Progenitor cell of endocrine pancreas (in vitro differentiated cells): ENCODE measurements at regions not wholly inside any gene's neighbourhood (a gene's known extent, or its start where the extent isn't known, plus 50 kb on each side); places are given as distances from the start of the nearest gene placed in this dataset.

ENCODE experiments used
- DNase-seq: peaks from one replicate; pipeline ENCODE4 v3.0.0; 2021; ENCODE audit warnings: low spot score; ENCODE audit not compliant: unreplicated experiment
- H3K27ac Mint-ChIP-seq: 2 replicates; pipeline ENCODE4 v1.8.0; 2021; ENCODE audit warnings: mild to moderate bottlenecking, moderate library complexity, mixed read lengths
- H3K27me3 Mint-ChIP-seq: 2 replicates; pipeline ENCODE4 v1.8.0; 2021; ENCODE audit warnings: mixed read lengths
- H3K36me3 Mint-ChIP-seq: 2 replicates; pipeline ENCODE4 v1.8.0; 2022; ENCODE audit warnings: mixed read lengths; ENCODE audit not compliant: insufficient read depth
- H3K4me1 Mint-ChIP-seq: 2 replicates; pipeline ENCODE4 v1.8.0; 2021; ENCODE audit warnings: low read depth, mixed read lengths
- H3K4me3 Mint-ChIP-seq: 2 replicates; pipeline ENCODE4 v1.8.0; 2021; ENCODE audit warnings: low read depth, mild to moderate bottlenecking, moderate library complexity, mixed read lengths
- H3K9me3 Mint-ChIP-seq: 2 replicates; pipeline ENCODE4 v1.8.0; 2021; ENCODE audit warnings: low read depth, mixed read lengths
- TF ChIP-seq, protein P1 (sequence below): fragments of 200-600 bp; sonication (generic); IDR thresholded peaks from one replicate; pipeline ENCODE4 v1.5.0; 2021; ENCODE audit warnings: antibody characterized with exemption, mild to moderate bottlenecking; ENCODE audit not compliant: unreplicated experiment

DNA sequence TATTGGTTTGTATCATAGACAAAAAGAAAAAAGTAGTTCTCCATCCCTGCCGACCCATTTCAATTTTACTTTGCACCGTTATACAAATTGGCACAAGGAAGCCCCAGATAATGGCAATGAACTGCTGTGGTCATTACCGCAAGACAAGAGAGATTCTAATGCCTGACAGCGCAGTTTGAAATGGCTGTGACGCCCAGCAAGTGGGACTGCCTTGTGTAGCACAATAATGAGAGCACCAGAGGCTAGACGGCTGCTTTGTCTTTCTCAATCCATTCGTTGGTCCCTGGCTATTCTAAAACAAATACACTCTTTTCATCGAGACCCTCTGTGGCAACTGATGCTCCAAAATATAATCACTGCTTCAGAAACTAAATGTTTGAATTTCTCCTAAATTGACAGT lies 192.4 kb upstream of the NEIL3 start:
- no peak for DNase-seq
- Mint-ChIP-seq H3K36me3 (no peaks in the 10 kb centered on the region), H3K9me3 (peaks cover 17% of the 10 kb centered on the region), H3K27me3 (no peaks in the 10 kb centered on the region), H3K4me3 (no peak overlapping the region), H3K27ac (no peak overlapping the region), H3K4me1 (no peaks in the 10 kb centered on the region)
- TF ChIP-seq, protein P1, sequence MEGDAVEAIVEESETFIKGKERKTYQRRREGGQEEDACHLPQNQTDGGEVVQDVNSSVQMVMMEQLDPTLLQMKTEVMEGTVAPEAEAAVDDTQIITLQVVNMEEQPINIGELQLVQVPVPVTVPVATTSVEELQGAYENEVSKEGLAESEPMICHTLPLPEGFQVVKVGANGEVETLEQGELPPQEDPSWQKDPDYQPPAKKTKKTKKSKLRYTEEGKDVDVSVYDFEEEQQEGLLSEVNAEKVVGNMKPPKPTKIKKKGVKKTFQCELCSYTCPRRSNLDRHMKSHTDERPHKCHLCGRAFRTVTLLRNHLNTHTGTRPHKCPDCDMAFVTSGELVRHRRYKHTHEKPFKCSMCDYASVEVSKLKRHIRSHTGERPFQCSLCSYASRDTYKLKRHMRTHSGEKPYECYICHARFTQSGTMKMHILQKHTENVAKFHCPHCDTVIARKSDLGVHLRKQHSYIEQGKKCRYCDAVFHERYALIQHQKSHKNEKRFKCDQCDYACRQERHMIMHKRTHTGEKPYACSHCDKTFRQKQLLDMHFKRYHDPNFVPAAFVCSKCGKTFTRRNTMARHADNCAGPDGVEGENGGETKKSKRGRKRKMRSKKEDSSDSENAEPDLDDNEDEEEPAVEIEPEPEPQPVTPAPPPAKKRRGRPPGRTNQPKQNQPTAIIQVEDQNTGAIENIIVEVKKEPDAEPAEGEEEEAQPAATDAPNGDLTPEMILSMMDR = no peak

DNA sequence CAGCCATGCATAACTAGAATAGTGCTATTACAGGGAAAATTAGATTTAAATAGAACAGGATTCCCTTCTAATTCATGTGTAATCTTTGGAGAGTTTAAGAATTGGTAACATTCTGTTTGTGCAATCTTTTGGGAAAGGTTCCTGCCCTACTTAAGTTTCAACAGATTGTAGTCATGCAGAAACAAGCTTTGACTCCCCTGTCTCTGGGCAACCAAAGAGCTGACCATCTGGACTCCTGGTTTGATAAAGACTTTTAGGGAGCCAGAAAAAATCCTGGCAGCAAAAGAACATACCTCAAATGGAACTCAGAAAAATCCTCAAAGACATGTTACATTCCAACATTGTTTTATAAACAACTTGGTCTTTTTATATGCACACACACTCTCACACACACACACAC lies 191.1 kb upstream of the NEIL3 start:
- Mint-ChIP-seq H3K36me3 (no peaks in the 10 kb centered on the region), H3K27me3 (no peaks in the 10 kb centered on the region), H3K4me3 (no peak overlapping the region), H3K27ac (no peak overlapping the region), H3K9me3 (peaks cover 12% of the 10 kb centered on the region), H3K4me1 (no peaks in the 10 kb centered on the region)
- TF ChIP-seq, protein P1 = no peak
- no peak for DNase-seq

DNA sequence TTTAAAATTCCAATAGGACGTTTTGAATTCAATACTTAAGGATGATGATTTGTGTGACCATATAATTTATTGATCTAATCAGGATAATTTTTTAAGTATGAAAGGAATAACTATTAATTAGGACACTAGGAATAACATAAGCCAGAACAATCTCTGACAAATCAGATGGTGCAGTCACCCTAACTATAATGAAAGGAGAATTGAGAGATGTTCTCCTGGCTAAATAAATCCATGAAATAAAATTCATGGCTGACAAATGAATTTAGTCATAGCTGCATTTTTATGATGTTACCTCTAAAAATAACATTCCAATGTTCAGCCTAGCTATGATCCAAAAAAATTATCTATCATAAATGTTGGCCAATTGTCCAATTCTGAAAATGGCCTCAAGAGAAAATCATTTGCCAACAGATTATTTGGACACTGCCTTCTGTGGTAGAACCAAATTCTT lies 190.6 kb upstream of the NEIL3 start:
- Mint-ChIP-seq H3K4me3 (no peak overlapping the region), H3K27ac (no peak overlapping the region), H3K36me3 (no peaks in the 10 kb centered on the region), H3K4me1 (no peaks in the 10 kb centered on the region), H3K9me3 (peaks cover 12% of the 10 kb centered on the region), H3K27me3 (no peaks in the 10 kb centered on the region)
- TF ChIP-seq, protein P1 = no peak
- no peak for DNase-seq

DNA sequence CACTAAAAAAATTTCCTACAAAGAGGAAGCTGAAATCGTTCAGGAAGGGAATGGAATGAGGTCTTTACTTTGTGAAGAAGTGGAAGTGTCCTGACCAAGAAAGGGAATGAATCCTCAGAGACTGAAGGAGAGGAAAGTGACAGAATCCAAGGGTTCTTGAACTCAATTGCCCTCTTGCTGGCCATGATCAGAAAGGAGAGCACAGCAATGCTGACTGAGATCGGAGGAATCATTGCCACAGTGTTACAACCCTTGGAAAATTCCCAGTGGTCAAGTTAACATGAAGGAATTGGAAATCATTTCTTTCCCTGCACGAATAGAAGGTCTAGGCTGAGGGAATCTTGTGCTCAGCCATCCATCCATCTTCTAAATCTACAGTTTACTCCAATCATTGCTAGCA lies 190.0 kb upstream of the NEIL3 start:
- H3K4me1 Mint-ChIP-seq = no peaks in the 10 kb centered on the region
- TF ChIP-seq, protein P1 = no peak
- no peaks in the 10 kb centered on the region for H3K27me3 Mint-ChIP-seq
- peaks cover 12% of the 10 kb centered on the region for H3K9me3 Mint-ChIP-seq
- no peak for DNase-seq
- no peaks in the 10 kb centered on the region for H3K36me3 Mint-ChIP-seq
- no peak overlapping the region for H3K4me3 Mint-ChIP-seq
- no peak overlapping the region for H3K27ac Mint-ChIP-seq

DNA sequence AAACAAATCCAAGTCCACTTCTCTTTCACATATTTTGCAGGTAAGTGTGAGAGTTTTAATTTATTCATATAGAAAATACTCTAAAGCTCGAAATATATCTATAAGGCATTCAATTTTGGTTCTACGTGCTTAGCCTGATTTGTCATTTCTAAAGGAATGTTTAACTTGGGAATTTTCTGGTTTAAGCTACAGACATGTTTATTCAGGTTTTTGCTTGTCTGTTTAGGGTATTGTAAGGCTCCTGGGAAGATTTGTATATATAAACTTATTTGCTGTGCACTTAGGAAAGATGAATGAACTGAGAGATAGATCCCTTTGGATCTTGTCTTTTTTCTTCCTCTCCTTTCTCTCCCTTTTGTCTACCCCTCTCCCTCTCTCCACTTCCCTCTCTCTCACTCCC lies 185.9 kb upstream of the NEIL3 start:
- Mint-ChIP-seq H3K4me3 (no peak overlapping the region), H3K9me3 (peaks cover 19% of the 10 kb centered on the region), H3K36me3 (no peaks in the 10 kb centered on the region), H3K27me3 (no peaks in the 10 kb centered on the region), H3K27ac (no peak overlapping the region), H3K4me1 (no peaks in the 10 kb centered on the region)
- TF ChIP-seq, protein P1 = no peak
- DNase-seq = no peak
